PC-3 (cell line): ENCODE measurements at regions not wholly inside any gene's neighbourhood (a gene's known extent, or its start where the extent isn't known, plus 50 kb on each side); places are given as distances from the start of the nearest gene placed in this dataset.

Experiments used
- EZH2 ChIP-seq: fragments of 300-600 bp; sonication (generic); IDR thresholded peaks from one replicate; pipeline ENCODE4 v1.6.1; 2017; ENCODE audit warnings: antibody characterized with exemption, mild to moderate bottlenecking, low read length; ENCODE audit not compliant: unreplicated experiment
- EZH2phosphoT487 ChIP-seq: fragments of 300-600 bp; sonication (generic); IDR thresholded peaks from 2 replicates; pipeline ENCODE4 v1.6.1; 2018; ENCODE audit warnings: mild to moderate bottlenecking, antibody characterized with exemption, low read length, borderline replicate concordance
- TF ChIP-seq, protein P1 (sequence below): fragments of 300-600 bp; sonication (generic); conservative IDR thresholded peaks from 2 replicates; pipeline ENCODE4 v1.5.1; 2017; ENCODE audit warnings: antibody characterized with exemption, low read depth, mild to moderate bottlenecking, low read length

DNA sequence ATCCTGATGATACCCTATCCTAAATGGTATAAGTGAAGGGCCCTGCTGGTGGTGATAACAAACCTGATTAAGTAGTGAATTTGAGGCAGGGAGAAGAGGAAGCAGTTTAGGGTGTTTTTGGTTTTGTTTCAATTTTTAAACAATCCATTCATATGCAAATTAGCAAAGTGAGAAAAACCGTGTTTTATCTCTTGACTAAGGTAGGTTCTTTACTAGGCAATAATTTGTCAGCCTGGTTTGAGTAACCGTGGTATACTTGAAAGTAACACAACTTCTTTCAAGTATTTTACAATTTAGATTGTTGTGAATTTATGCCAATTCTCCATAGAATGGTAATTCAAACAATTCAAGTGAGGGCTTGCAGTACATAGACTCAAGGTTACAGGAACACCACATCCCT is 177.8 kb upstream of the CD180 start:
- TF ChIP-seq, protein P1, sequence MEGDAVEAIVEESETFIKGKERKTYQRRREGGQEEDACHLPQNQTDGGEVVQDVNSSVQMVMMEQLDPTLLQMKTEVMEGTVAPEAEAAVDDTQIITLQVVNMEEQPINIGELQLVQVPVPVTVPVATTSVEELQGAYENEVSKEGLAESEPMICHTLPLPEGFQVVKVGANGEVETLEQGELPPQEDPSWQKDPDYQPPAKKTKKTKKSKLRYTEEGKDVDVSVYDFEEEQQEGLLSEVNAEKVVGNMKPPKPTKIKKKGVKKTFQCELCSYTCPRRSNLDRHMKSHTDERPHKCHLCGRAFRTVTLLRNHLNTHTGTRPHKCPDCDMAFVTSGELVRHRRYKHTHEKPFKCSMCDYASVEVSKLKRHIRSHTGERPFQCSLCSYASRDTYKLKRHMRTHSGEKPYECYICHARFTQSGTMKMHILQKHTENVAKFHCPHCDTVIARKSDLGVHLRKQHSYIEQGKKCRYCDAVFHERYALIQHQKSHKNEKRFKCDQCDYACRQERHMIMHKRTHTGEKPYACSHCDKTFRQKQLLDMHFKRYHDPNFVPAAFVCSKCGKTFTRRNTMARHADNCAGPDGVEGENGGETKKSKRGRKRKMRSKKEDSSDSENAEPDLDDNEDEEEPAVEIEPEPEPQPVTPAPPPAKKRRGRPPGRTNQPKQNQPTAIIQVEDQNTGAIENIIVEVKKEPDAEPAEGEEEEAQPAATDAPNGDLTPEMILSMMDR, result no peak
- TF ChIP-seq EZH2 (no peak), EZH2phosphoT487 (no peak)
